Hindlimb muscle (tissue), 1 donor: ENCODE measurements at regions not wholly inside any gene's neighbourhood (a gene's known extent, or its start where the extent isn't known, plus 50 kb on each side); places are given as distances from the start of the nearest gene placed in this dataset.
"Not testable (repeated sequence)": the region's sequence is repeated elsewhere in the genome, so short reads cannot be mapped to it uniquely, and the experiment has no call there.

Experiments
- DNase-seq: peaks from one replicate; pipeline ENCODE4 v3.0.0-alpha.2; 2013

DNA sequence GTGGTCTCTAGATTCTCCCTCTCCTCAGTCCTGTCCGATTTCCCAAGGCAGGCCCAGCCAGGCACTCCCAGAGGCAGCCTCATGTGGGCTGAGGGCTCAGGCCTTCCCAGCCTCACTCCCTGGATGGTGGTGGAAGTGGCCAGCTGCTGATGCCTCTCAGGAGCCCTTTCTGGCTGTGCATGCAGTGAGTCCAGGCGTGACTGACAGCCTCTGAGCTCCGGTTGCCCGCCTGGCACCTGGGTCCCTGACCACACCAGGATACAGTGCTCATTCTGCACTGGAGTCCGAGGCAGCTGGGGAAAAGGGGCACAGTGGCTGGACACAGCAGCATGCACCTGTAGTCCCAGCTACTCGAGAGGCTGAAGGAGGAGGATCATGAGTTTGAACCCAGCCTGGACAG, 132.6 kb downstream of the CUL2 start:
- DNase-seq: no peak

DNA sequence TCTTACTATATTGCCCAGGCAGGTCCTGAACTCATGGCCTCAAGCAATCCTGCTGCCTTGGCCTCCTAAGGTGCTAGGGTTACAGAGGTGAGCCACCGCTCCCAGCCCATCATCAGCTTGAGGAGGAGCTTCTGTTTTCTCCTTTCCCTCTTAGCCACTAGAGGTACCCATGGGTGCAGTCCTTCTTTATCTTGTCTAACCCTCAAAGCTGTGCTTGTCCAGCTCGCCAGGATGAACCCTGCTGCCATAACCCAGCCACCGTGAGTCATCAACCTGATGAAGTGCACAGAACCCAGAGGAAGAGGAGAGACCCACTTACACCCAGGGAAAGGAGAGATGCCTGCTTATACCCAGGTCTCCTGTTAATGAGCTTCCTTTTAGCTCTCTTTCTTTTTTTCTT, 133.4 kb downstream of the CUL2 start:
- no peak for DNase-seq

DNA sequence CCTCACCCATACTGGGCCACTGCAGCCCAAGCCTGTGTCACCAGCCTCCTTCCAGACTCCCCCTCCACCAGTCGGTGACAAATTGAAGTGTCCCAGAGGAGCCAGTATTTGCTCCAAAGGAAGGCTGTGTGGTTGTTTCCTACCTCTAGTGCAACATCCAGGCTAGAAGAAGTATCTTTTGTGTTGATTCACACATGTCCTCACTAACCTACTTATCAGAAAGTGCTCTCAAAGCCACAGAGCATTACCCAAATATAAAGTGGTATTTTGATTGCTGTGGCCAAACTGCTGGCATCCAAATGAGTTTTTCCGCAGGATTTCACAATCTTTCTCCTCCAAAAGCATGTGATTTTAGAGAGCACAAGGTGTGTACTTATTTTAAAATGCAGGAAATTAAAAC, 134.8 kb downstream of the CUL2 start:
- no peak for DNase-seq

DNA sequence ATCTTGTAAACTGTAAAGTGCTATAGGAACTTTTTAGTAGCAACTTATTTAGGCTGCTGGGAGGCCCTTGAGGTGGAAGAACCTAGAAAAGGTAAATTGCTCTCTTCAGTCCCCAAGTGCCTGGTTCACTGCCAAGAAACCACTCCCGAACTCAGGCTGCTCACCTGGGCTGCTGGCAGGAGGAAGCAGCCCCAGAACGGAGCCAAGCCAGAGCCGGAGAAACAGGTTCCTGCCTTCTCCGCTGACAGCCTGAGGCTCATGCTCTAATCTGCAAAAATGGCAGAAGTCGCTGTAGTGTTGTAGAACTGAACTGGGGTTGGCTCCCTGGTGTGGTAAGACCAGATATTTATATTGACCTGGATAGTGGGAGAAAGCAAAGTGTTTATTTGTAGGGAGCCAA, 136.0 kb downstream of the CUL2 start:
- DNase-seq: no peak

DNA sequence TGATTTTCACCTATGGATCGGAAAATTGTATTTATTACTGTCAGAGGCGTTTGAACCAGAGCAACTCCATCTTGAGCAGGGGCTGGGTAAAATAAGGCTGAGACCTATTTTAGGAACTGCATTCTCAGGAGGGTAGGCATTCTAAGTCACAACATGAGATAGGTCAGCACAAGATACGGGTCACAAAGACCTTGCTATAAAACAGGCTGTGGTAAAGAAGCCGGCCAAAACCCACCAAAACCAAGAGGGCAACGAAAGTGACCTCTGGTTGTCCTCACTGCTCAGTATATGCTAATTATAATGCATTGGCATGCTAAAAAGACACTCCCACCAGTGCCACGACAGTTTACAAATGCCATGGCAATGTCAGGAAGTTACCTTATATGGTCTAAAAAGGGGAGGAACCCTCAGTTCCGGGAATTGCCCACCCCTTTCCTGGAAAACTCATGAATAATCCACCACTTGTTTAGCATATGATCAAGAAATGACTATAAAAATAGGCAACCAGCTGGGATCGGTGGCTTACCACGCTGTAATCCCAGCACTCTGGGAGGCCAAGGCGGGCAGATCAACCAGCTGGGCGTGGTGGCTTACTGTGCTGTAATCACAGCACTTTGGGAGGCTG, 136.3 kb upstream of the PARD3 start:
- DNase-seq: not testable (repeated sequence)

DNA sequence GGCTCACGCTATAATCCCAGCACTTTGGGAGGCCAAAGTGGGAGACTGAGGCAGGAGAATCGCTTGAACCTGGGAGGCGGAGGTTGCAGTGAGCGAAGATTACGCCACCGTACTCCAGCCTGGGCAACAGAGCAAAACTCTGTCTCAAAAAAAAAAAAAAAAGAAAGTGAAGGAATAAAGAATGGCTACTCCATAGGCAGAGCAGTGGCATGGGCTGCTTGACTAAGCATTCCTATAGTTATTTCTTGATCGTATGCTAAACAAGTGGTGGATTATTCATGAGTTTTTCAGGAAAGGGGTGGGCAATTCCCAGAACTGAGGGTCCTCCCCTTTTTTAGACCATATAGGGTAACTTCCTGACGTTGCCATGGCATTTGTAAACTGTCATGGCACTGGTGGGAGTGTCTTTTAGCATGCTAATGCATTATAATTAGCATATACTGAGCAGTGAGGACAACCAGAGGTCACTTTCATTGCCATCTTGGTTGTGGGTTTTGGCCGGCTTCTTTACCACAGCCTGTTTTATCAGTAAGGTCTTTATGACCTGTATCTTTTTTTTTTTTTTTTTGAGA, 130.9 kb upstream of the PARD3 start:
- DNase-seq: not testable (repeated sequence)

DNA sequence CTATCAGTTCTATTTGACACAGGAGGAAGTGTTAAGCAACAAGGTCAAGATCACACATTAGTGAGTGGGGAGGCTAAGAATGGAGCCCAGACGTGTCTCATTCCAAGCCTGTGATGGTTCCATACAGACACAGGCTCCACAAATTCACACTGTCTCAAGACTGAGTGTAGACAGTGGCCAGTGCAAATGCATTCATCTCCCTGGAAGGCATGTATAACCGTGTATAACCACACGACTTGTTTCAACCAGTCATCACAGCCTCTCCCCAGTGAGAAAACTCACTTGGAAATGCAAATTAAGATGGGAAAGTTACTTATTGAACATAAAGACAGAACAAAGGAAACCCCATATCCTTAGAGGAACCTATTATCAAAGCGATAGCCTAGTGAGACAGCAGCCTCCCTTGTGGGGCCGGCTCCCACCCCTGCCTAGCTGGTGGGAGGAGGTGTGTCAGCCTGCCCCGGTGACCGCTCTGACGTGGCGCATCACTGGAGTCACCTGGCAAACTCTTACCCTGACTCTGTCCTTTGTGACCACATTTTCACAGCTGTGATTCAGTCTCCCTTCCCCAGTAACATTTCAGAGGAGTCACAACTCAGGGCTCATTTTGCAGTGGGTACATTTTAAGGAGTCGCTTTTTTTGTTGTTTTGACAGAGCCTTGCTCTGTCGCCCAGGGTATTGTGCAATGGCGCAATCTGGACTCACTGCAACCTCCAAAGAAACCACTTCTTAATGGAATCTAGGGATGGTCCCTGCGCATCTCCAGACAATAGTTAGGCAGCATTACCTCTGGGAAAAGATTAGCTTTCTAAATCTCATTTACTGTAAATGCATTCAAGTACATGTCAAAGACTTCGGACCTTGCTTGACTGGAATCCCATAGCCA, 126.6 kb upstream of the PARD3 start:
- no peak for DNase-seq

DNA sequence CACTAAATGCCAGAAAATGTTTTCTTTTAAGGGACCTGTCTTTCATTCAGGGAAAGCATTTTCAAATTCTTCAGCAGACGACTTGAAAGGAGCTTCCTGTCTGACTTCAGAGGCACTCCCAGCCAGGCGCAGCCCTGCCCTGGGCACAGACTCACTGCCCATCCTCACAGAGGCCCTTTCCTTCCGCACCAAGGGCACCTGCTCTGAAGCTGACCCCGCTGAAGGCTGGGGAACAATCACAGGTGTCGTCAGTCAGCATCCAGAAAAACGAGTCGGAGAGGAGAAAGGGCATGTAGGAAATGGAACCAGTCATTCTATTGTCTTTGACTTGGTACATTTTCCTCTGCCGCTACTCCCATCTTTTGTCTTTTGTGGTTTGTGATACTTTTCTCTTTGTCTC, 125.3 kb upstream of the PARD3 start:
- no peak for DNase-seq

DNA sequence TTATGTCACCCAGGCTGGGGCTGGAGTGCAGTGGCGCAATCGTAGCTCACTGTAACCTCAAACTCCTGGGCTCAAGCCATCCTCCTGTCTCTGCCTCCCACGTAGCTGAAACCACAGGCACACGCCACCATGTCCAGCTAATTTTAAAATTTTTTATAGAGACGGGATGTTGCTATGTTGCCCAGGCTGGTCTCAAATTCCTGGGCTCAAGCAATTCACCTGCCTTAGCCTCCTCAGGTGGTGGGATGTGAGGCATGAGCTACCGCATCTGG, 123.2 kb upstream of the PARD3 start:
- no peak for DNase-seq

DNA sequence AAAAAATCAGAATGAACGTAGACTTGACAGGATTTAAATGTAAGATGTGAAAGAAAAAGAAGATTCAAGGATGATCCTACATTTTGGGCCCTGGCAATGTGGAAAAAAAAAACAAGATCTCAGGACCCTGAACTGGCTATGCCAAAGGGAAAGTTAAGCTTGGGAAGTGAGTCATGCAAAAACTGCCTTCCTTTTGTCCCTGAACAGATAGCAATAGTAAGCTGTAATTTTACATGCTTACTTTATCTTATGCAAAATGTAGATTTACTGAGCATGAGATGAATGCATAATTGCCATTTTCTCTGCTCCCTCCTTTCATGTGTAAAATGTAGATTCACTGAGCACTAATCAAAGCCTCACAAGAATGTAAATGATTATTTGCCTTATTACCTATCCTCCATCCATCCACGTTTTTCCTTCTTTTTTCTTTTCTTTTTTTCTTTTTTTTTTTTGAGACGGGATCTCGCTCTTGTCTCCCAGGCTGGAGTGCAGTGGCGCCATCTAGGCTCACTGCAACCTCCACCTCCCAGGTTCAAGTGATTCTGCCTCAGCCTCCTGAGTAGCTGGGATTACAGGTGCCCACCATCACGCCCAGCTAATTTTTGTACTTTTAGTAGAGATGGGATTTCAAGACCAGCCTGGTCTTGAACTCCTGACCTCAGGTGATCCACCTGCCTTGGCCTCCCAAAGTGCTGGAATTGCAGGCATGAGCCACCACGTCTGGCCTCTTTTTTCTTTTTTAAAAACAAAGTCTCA, 122.7 kb upstream of the PARD3 start:
- DNase-seq: not testable (repeated sequence)

DNA sequence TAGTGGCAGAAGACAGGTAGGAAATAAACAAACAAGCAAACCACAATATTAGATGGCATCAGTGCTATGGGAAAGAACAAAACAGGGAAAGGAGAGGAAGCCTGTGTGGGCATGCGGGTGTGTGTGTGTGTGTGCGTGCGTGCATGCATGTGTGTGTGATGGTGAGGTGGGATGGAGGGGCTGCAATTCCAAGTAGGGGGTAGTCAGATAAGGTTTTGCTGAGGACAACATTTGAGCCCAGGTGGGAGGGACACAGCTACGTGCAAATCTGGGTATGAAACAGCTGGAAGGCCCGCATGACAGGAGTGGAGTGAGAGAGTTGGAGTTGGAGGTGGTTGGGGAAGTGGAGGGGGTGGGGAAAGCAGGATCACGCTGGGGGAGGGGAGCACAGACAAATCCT, 121.0 kb upstream of the PARD3 start:
- no peak for DNase-seq

DNA sequence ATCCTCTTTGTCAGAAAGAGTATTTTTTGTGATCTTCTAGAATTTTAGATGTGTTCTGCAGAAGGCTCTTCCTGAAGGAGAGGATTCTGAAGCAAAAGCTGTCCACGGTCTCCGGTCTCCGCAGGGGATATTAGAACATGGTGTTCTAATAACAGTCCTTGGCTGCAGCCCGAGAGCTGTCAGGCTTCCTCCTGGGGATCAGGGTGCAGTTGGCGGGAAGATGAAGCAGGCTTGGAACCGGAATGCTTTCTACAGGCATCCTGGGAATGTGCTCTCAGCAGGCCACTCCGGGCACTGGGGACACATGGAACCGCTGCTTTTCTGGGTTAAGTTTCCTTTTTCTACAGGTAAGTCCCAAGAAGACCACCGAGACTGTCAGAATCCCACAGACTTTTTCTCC, 118.6 kb upstream of the PARD3 start:
- no peak for DNase-seq

DNA sequence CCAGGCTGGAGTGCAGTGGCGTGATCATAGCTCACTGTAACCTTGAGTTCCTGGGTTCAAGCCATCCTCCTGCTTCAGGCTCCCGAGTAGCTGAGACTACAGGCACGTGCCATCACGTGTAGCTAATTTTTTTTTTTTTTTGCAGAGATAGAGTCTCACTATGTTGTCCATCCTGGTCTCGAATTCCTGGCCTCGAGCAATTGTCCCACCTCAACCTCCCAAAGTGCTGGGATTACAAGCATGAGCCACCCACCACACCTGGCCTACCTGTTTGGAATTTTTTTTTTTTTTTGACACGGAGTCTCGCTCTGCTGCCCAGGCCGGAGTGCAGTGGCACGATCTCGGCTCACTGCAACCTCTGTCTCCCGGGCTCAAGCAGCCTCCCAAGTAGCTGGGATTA, 117.1 kb upstream of the PARD3 start:
- DNase-seq: no peak

DNA sequence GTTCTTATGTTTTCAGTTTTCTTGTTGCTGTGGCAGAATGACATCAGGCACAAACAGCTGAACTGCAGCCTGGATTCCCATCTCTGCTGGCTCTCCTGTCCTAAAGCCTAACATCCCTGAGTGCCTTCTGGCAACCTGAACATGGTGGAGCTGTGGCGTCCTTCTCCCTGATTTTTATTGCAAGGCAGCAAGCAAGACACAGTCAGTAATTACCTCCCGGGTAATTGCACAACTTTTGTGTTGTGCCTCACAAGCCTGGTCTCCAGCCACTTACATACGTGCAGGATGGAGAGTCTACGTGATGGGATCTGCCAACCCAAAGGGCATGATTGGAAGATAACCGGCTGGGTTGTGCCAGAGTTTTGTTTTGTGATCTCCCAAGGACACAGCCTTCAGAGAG, 116.1 kb upstream of the PARD3 start:
- no peak for DNase-seq

DNA sequence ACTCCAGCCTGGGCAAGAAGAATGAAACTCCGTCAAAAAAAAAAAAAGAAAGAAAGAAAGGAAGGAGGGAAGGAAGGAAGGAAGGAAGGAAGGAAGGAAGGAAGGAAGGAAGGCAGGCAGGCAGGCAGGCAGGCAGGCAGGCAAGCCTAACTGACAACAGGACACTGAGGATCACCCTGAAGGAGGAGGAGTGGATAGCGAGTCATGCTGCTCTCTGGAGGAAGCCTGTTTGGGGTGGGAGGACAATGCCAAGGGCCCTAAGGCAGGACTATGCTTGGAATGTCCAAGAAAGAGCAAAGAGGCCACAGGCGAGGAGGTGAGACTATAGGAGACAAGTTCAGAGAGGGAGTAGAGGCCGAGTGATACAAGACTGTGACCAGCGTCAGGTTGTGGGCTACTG, 107.0 kb upstream of the PARD3 start:
- DNase-seq: no peak

DNA sequence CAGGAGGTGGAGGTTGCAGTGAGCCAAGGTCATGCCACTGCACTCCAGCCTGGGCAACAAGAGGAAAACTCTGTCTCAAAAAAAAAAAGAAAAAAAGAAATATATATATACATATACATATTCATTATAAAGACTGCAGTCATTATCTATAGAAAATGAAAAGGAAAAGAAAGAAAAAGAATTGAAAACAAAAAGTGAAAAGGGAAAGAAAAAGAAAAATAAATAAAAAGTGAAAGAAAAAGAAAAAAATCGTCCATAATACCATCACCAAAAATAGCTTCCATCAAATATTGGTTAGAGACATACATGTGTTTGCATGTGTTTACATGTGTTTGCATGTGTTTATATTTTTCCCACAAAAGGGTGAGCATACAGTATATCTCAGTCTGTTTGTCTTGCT, 105.5 kb upstream of the PARD3 start:
- no peak for DNase-seq

DNA sequence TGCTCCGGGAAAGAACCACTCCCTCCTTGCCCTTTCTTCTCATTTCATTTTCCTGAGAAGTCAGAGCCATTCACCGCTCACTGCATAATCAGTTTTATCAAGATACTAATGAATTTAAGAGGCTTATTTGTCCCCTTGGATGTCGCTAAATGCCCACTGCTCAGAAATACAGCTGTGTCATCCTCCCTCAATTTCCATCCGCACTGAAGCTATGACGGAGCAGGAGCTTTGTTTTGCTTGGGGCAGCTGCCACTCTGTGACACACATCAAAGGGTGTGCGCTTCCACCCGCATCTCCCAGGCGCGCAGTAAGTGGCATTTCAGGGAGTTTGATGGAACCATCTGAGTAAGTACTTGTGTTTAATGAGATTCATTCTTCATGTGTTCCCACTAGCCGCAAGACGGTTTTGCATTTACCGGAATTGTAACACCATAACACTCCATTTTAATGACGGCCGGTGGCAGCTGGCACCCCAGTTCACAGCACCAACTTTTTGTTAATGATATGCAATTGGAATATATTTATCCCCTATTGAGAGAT, 103.8 kb upstream of the PARD3 start:
- no peak for DNase-seq

DNA sequence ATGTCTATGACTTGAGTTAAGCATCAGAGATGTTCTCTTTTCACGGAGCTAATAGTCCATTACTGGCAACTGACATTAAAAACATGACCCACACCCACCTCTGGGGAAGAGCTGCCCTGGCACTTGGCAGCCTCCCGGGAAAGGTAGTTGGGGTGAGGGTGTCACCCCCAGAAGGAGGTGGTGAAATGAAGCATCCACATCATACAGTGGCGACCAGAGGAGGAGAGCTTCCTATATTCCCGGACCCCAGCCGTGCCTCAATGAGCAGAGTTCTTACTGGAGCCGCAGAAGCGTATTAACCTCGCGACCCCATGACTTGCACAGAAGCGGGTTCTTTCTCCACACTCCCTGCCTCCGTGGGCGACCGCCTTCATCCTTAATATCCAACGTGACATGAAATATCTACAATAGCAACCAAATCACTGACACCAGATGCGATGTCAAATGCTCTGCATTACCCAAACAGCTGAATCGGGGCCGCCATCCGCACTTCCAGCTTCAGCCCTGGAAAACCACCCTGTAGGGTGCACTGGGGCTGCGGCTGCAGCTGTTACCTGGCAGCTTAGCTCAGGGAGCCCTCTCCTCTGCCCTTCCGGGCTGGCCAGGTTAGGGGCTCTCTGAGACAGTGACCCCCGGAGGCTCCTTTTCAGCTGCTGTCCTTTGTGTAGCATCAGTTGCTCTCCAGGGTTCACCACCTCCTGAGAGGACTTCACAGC, 103.1 kb upstream of the PARD3 start:
- DNase-seq: no peak

DNA sequence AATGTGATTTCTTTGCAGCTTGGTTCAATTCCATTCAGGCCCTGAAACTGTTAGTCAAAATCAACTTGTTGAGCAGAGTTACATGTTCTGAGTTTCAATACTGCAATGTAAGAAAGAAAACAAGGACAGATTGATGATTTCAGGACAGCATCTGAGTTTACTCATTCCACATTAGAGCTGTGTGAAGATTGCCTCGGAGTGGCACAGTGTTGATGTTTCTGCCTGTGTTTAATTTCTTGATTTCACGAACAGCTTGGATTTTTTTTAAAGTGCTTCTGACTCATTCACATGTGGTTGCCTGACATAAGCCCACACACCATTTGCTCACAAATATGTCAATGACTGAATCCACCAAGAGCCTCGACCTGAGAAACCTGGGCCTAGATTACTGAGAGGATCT, 101.2 kb upstream of the PARD3 start:
- no peak for DNase-seq

DNA sequence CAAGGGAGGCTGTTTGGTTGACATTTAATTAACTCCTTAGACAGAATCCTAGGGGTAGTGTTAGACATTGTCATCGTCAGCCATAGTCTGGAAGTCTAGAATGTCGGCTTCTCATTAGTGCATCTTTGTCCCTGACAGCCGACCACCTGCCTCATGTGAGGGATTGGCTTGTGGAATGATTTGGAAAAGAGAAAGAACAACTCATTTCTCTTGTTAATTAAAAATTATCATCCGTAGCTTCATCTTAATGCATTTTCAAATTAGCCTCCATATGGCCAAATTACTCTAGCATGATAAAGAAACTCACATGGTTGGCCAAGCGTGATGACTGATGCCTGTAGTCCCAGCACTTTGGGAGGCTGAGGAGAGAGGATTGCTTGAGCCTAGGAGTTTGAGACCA, 97.7 kb upstream of the PARD3 start:
- DNase-seq: no peak

DNA sequence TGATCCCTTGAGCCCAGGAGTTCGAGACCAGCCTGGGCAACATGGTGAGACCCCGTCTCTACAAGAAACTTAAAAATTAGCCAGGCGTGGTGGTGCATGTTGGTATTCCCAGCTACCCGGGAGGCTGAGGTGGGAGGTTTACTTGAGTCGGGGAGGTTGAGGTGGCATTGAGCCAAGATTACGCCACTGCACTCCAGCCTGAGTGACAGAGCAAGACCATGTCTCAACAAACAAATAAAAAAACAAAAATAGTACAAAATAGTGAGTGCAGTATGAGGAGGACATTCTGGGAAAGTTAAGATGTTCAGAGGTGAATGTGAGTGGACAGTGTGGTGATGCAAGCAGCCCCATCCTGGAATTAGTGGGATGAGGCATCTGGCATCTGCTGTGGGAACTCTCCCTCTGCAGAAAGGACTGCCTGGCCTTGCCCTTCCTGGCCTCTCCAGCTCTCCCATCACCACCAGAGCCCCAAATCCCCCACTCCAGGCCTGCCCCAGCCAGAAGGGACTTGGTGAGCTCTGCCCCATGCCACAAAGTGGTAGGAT, 96.6 kb upstream of the PARD3 start:
- DNase-seq: no peak

DNA sequence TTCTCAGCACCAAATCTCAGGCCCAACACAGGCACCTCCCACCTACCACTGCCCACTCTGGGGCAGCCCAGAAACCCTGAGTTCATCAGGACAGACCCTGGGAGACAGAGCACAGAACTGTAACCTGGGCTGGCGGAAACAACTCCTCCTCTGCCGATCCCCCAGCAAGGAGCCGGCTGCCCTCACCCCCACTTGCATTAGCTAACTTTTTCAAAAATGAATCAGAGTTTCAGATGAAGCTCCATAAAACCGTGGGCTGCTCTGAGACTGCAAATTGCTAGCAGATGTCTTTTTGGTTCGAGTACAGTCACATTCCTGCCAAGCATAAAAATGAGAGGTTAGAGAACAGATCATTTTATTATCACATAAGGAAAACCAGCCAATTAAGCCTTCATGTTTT, 93.4 kb upstream of the PARD3 start:
- peak; percentile 25 for DNase-seq
